Astrocyte of the hippocampus (primary cell): ENCODE measurements at regions not wholly inside any gene's neighbourhood (a gene's known extent, or its start where the extent isn't known, plus 50 kb on each side); places are given as distances from the start of the nearest gene placed in this dataset.
A peak's percentile ranks its signal among the peaks of the same experiment; 100 is the strongest.

ENCODE experiments used
- DNase-seq: peaks from one replicate; pipeline ENCODE4 v3.0.0; 2011; ENCODE audit warnings: low read depth, low spot score

GRCh38 chr5:160175438-160176218, 53.7 kb upstream of the FABP6 start:
- peak; percentile 77 for DNase-seq

- no peak for DNase-seq
These were observed 54.4 kb upstream of the FABP6 start for GRCh38 chr5:160174780-160175437.

- DNase-seq: no peak
These were observed 55.0 kb upstream of the FABP6 start for GRCh38 chr5:160174290-160174689.

GRCh38 chr5:160171666-160172065, 52.4 kb upstream of the PWWP2A start:
- no peak for DNase-seq

GRCh38 chr5:160169326-160169725, 50.1 kb upstream of the PWWP2A start:
- DNase-seq: peak; percentile 57
